Hepatocyte (in vitro differentiated cells): ENCODE measurements at regions not wholly inside any gene's neighbourhood (a gene's known extent, or its start where the extent isn't known, plus 50 kb on each side); places are given as distances from the start of the nearest gene placed in this dataset.

ENCODE experiments used
- CTCF ChIP-seq: fragments of 200-600 bp; sonication (generic); IDR thresholded peaks from 2 replicates; pipeline ENCODE4 v1.5.1; 2016; ENCODE audit warnings: antibody characterized with exemption, mild to moderate bottlenecking; ENCODE audit not compliant: poor library complexity
- EZH2 ChIP-seq: fragments of 200-600 bp; sonication (generic); IDR thresholded peaks from 2 replicates; pipeline ENCODE4 v1.6.1; 2016; ENCODE audit warnings: antibody characterized with exemption, mild to moderate bottlenecking, borderline replicate concordance
- EZH2phosphoT487 ChIP-seq: fragments of 200-600 bp; sonication (generic); IDR thresholded peaks from one replicate; pipeline ENCODE4 v1.6.1; 2018; ENCODE audit warnings: antibody characterized with exemption, mild to moderate bottlenecking, low read depth, moderate library complexity; ENCODE audit not compliant: unreplicated experiment, severe bottlenecking

- no peak for TF ChIP-seq CTCF
- no peak for TF ChIP-seq EZH2
- TF ChIP-seq EZH2phosphoT487: no peak
These were observed 61.2 kb upstream of the TSPAN7 start for GRCh38 chrX:38500141-38500540.
